ENCODE measurements at regions not wholly inside any gene's neighbourhood (a gene's known extent, or its start where the extent isn't known, plus 50 kb on each side); places are given as distances from the start of the nearest gene placed in this dataset.
A peak's percentile ranks its signal among the peaks of the same experiment; 100 is the strongest.

DNA sequence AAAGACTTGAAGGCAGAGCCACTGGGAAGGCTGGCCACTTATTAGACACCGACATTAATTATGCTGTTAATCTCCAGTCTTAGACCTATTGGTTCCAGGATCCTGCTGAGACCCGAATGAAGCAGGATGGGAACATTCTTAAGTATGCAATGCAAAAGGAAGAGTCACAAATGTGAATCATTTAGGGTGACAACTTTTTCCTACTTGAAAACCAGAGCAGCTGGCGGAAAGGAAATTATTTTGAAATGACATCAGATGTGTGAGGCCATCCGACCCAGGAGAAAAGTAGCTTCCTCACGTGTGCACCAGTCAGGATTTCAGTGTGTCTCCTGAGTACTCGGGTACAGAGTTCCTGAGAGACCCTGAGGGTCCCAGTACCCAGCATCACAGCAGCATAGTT, 222.9 kb upstream of the NCKAP5 start:
- Histone ChIP-seq H3K4me1 (ENCODE audit: insufficient read depth, low read length) (peaks cover 40% of the 10 kb centered on the region), H3K4me2 (ENCODE audit: insufficient read depth, low read length) (peak overlapping the region; percentile 18), H3K9me3 (ENCODE audit: low read depth, low read length) (peaks cover 5% of the 10 kb centered on the region), H2AFZ (ENCODE audit: low read length) (peak overlapping the region; percentile 28), H3K36me3 (ENCODE audit: insufficient read depth, low read length) (no peaks in the 10 kb centered on the region), H3K27me3 (ENCODE audit: insufficient read depth, low read length) (no peaks in the 10 kb centered on the region), H3K4me3 (ENCODE audit: insufficient read depth, low read length) (no peak overlapping the region), H4K20me1 (ENCODE audit: insufficient read depth, low read length) (no peaks in the 10 kb centered on the region), H3K27ac (ENCODE audit: low read depth, low read length) (peak overlapping the region; percentile 92), H3K79me2 (ENCODE audit: insufficient read depth, low read length) (no peaks in the 10 kb centered on the region)
- no peak for TF ChIP-seq CTCF (IDR thresholded peaks at IDR 0.05; ENCODE audit: extremely low read depth, low read depth, low read length)
- no peak for DNase-seq (ENCODE audit: insufficient read length, low spot score, missing footprints)

DNA sequence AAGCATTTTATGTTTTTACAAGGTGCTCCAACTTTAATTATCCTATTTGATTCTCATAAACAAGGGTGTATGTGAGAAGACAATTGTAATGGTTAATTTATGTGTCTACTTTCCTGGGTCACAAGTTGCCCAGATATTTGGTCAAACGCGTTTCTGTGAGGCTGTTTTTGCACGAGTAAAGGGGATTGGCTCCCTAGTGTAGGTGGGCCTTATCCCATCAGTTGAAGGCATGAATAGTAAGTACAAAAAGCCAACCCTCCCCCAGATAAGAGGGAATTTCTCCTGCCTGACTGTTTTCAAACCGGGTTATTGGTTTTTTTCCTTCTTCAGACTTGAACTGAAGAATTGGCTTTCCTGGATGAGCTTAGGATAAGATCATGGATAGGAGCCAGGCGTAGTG, 224.0 kb upstream of the NCKAP5 start:
- Histone ChIP-seq H3K9me3 (ENCODE audit: low read depth, low read length) (peaks cover 5% of the 10 kb centered on the region), H3K79me2 (ENCODE audit: insufficient read depth, low read length) (no peaks in the 10 kb centered on the region), H3K27ac (ENCODE audit: low read depth, low read length) (no peak overlapping the region), H3K4me3 (ENCODE audit: insufficient read depth, low read length) (no peak overlapping the region), H3K4me2 (ENCODE audit: insufficient read depth, low read length) (no peak overlapping the region), H2AFZ (ENCODE audit: low read length) (no peak overlapping the region), H3K4me1 (ENCODE audit: insufficient read depth, low read length) (peaks cover 40% of the 10 kb centered on the region), H4K20me1 (ENCODE audit: insufficient read depth, low read length) (no peaks in the 10 kb centered on the region), H3K27me3 (ENCODE audit: insufficient read depth, low read length) (no peaks in the 10 kb centered on the region), H3K36me3 (ENCODE audit: insufficient read depth, low read length) (no peaks in the 10 kb centered on the region)
- TF ChIP-seq CTCF (IDR thresholded peaks at IDR 0.05; ENCODE audit: extremely low read depth, low read depth, low read length): no peak
- no peak for DNase-seq (ENCODE audit: insufficient read length, low spot score, missing footprints)

DNA sequence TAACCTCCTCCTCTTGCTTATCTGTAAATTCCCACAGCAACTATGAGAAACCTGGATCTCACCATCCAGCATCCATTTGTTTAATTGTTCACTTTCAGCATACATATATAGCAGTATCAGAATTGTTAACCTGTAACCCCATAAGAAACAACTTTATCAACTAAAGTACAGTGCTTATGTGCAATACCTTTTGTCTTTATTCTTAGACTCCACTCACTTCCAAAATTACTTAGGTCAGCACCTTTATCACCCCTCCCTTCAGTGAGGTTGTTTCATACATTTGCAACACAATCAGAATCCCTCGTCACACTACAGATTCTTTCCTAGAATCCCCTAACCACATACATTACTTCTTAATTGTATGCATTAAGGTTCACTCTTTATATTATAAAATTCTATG, 225.9 kb upstream of the NCKAP5 start:
- no peaks in the 10 kb centered on the region for H4K20me1 ChIP-seq (ENCODE audit: insufficient read depth, low read length)
- no peak for DNase-seq (ENCODE audit: insufficient read length, low spot score, missing footprints)
- H3K4me1 ChIP-seq (ENCODE audit: insufficient read depth, low read length): peaks cover 23% of the 10 kb centered on the region
- H3K79me2 ChIP-seq (ENCODE audit: insufficient read depth, low read length): no peaks in the 10 kb centered on the region
- H3K4me2 ChIP-seq (ENCODE audit: insufficient read depth, low read length): no peak overlapping the region
- no peak for TF ChIP-seq CTCF (IDR thresholded peaks at IDR 0.05; ENCODE audit: extremely low read depth, low read depth, low read length)
- H3K4me3 ChIP-seq (ENCODE audit: insufficient read depth, low read length): no peak overlapping the region
- peaks cover 5% of the 10 kb centered on the region for H3K9me3 ChIP-seq (ENCODE audit: low read depth, low read length)
- H3K27ac ChIP-seq (ENCODE audit: low read depth, low read length): no peak overlapping the region
- no peak overlapping the region for H2AFZ ChIP-seq (ENCODE audit: low read length)
- H3K27me3 ChIP-seq (ENCODE audit: insufficient read depth, low read length): no peaks in the 10 kb centered on the region
- H3K36me3 ChIP-seq (ENCODE audit: insufficient read depth, low read length): no peaks in the 10 kb centered on the region

DNA sequence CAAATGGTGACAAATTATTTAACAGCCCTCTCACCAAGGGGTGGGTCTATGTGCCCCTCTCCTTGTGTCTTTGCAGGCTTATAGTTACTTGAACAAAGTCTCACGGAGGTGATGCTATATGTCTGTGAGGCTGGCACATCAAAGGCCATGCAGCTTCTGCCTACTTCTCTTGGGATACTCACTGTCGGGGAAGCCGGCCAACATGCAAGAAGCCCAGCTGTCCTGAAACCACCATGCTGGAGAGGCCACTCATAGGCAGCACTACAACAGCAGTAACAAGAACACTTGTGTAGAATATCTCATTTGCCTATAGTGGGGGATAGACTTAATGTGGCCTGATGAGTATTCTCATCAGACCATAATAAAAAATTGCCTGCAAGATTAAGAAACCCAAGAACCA, 233.7 kb upstream of the NCKAP5 start:
- H3K79me2 ChIP-seq (ENCODE audit: insufficient read depth, low read length): no peaks in the 10 kb centered on the region
- no peak overlapping the region for H3K4me2 ChIP-seq (ENCODE audit: insufficient read depth, low read length)
- no peak for DNase-seq (ENCODE audit: insufficient read length, low spot score, missing footprints)
- H3K27ac ChIP-seq (ENCODE audit: low read depth, low read length): no peak overlapping the region
- H3K4me1 ChIP-seq (ENCODE audit: insufficient read depth, low read length): no peaks in the 10 kb centered on the region
- H2AFZ ChIP-seq (ENCODE audit: low read length): no peak overlapping the region
- H3K9me3 ChIP-seq (ENCODE audit: low read depth, low read length): no peaks in the 10 kb centered on the region
- H4K20me1 ChIP-seq (ENCODE audit: insufficient read depth, low read length): no peaks in the 10 kb centered on the region
- no peak overlapping the region for H3K4me3 ChIP-seq (ENCODE audit: insufficient read depth, low read length)
- H3K27me3 ChIP-seq (ENCODE audit: insufficient read depth, low read length): no peaks in the 10 kb centered on the region
- H3K36me3 ChIP-seq (ENCODE audit: insufficient read depth, low read length): no peaks in the 10 kb centered on the region
- no peak for TF ChIP-seq CTCF (IDR thresholded peaks at IDR 0.05; ENCODE audit: extremely low read depth, low read depth, low read length)
